ENCODE measurements at regions not wholly inside any gene's neighbourhood (a gene's known extent, or its start where the extent isn't known, plus 50 kb on each side); places are given as distances from the start of the nearest gene placed in this dataset.

GRCh38 chr2:59342166-59342565 is 1101.0 kb upstream of the FANCL start:
- no peak for TF ChIP-seq YY1 (IDR thresholded peaks at IDR 0.05; ENCODE audit: insufficient read depth, insufficient read length)
- TF ChIP-seq SUZ12 (IDR thresholded peaks at IDR 0.05; ENCODE audit: extremely low read depth, insufficient read depth, insufficient read length) = no peak
